ENCODE measurements at regions not wholly inside any gene's neighbourhood (a gene's known extent, or its start where the extent isn't known, plus 50 kb on each side); places are given as distances from the start of the nearest gene placed in this dataset.

DNA sequence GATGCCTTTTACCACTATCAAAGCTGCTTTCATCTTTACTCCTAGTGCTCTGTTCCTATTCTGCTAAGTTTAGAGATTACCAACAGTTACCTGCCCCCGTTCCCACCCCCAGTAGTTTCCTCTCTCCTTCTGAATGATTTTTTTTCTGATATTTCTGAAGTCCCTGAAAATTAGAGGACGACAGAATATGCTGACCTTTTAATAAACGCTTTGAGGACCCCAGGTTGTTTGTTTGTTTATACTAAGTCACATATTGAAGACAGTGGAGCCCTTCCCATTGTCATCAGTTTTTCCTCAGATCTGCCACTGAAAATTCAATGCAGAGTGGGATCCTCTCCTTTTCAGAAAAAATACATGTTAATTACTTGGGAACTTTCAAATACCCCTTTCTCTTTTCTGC is 1039.3 kb upstream of the AGA start:
- no peak for TF ChIP-seq CTCF (IDR thresholded peaks at IDR 0.05; ENCODE audit: low read depth, low read length)
- in situ Hi-C loops (cut with HindIII; ENCODE audit: low sequenced_read_pairs), result no loop called here
- DNase-seq (ENCODE audit: low read depth, low spot score), result no peak
- H3K4me3 ChIP-seq (ENCODE audit: low read depth, low read length), result no peak overlapping the region

GRCh38 chr4:178523038-178523437 is 1080.8 kb upstream of the AGA start:
- DNase-seq (ENCODE audit: low read depth, low spot score), result no peak
- no peak for TF ChIP-seq CTCF (IDR thresholded peaks at IDR 0.05; ENCODE audit: low read depth, low read length)
- H3K4me3 ChIP-seq (ENCODE audit: low read depth, low read length), result no peak overlapping the region
- in situ Hi-C loops (cut with HindIII; ENCODE audit: low sequenced_read_pairs), result no loop called here

- in situ Hi-C loops (cut with HindIII; ENCODE audit: low sequenced_read_pairs), result no loop called here
- TF ChIP-seq CTCF (IDR thresholded peaks at IDR 0.05; ENCODE audit: low read depth, low read length), result no peak
- no peak overlapping the region for H3K4me3 ChIP-seq (ENCODE audit: low read depth, low read length)
- no peak for DNase-seq (ENCODE audit: low read depth, low spot score)
Measured at GRCh38 chr4:178535939-178536579, 1093.8 kb upstream of the AGA start.

DNA sequence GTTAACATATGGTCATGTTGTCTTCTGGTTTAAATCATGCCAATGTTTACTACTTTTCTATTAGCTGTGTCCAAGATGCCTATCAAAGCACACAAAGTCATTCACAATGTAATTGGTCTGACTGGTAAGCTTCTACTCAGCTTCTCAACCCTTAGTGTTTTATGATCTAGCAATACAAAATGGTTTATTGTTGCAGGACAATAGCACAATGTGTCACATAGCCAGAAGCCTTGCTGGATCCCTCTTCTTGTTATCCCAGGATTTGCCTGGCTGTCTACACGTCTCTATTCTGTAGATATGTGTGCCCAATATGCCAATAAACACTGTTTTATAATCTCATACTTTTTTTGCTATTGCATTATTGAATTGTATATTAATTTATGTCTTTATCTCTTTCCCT is 1111.0 kb upstream of the AGA start:
- DNase-seq (ENCODE audit: low read depth, low spot score), result no peak
- TF ChIP-seq CTCF (IDR thresholded peaks at IDR 0.05; ENCODE audit: low read depth, low read length), result no peak
- in situ Hi-C loops (cut with HindIII; ENCODE audit: low sequenced_read_pairs), result no loop called here
- H3K4me3 ChIP-seq (ENCODE audit: low read depth, low read length), result no peak overlapping the region

GRCh38 chr4:178554352-178554751 is 1112.1 kb upstream of the AGA start:
- DNase-seq (ENCODE audit: low read depth, low spot score), result no peak
- no peak for TF ChIP-seq CTCF (IDR thresholded peaks at IDR 0.05; ENCODE audit: low read depth, low read length)
- in situ Hi-C loops (cut with HindIII; ENCODE audit: low sequenced_read_pairs), result no loop called here
- no peak overlapping the region for H3K4me3 ChIP-seq (ENCODE audit: low read depth, low read length)

DNA sequence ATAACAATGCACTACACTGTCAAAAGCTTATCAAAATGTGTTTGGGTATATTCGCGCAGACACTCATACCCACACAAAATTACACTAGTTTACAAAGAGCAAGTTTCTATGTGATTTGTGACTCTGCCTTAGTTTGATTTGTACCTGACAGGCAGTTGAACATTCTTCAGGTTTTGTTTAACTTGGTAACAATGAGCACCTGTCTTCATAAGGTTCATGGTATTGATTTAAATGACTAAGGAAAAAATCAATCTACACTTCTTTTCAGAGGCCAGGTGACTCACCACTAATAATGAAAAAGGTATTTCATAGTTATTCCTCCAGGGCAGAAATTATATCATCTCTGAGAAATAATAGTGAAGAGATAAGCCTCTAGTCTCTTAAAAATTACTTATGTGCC is 1114.6 kb upstream of the AGA start:
- DNase-seq (ENCODE audit: low read depth, low spot score), result no peak
- H3K4me3 ChIP-seq (ENCODE audit: low read depth, low read length), result no peak overlapping the region
- TF ChIP-seq CTCF (IDR thresholded peaks at IDR 0.05; ENCODE audit: low read depth, low read length), result no peak
- in situ Hi-C loops (cut with HindIII; ENCODE audit: low sequenced_read_pairs), result no loop called here

DNA sequence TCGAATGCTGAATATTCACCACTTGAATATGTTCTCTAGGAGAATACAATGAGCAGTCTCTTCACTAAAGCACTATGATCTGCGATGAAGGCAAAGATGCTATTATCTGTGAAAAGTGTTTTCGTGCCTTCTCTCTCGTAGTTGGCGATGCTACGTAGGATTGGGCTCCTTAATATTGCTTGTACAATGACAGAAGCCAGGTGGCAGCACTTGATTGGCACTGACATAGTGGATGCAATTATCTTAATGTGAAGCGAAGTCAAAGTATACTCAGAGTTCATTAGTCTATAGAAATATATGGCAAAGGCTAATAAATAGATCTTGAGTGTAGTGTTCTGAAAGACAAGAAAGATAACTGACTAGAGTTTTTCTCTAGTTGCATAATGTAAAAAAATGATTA is 1135.7 kb upstream of the AGA start:
- in situ Hi-C loops (cut with HindIII; ENCODE audit: low sequenced_read_pairs), result no loop called here
- no peak overlapping the region for H3K4me3 ChIP-seq (ENCODE audit: low read depth, low read length)
- no peak for TF ChIP-seq CTCF (IDR thresholded peaks at IDR 0.05; ENCODE audit: low read depth, low read length)
- no peak for DNase-seq (ENCODE audit: low read depth, low spot score)

All from astrocyte of the spinal cord (primary cell).